H1 (cell line): ENCODE measurements at regions not wholly inside any gene's neighbourhood (a gene's known extent, or its start where the extent isn't known, plus 50 kb on each side); places are given as distances from the start of the nearest gene placed in this dataset.

Experiments used
- ATF2 ChIP-seq: IDR thresholded peaks from 2 replicates; pipeline ENCODE4 v1.6.1; 2012; ENCODE audit warnings: low read length, inconsistent platforms
- CBX8 ChIP-seq: fragments of 300-800, 300-1000 bp; sonication (generic); IDR thresholded peaks from 2 replicates; pipeline ENCODE4 v1.7.1; 2016; ENCODE audit warnings: low read depth, low read length, borderline replicate concordance
- JUN ChIP-seq: IDR thresholded peaks from 2 replicates; pipeline ENCODE4 v1.6.1; 2011; ENCODE audit warnings: low read depth, mild to moderate bottlenecking, improper control_type of control experiment, low read length
- MAFK ChIP-seq: IDR thresholded peaks from 2 replicates; pipeline ENCODE4 v1.6.1; 2012; ENCODE audit warnings: low read depth, mild to moderate bottlenecking, improper control_type of control experiment, low read length
- SIRT6 ChIP-seq: IDR thresholded peaks from one replicate; pipeline ENCODE4 v1.7.1; 2012; ENCODE audit warnings: low read length, inconsistent platforms
- SP2 ChIP-seq: IDR thresholded peaks from 2 replicates; pipeline ENCODE4 v1.6.1; 2012; ENCODE audit warnings: mild to moderate bottlenecking, low read length, inconsistent platforms
- SP4 ChIP-seq: IDR thresholded peaks from 2 replicates; pipeline ENCODE4 v1.6.1; 2012; ENCODE audit warnings: low read length, inconsistent platforms
- TAF7 ChIP-seq: optimal IDR thresholded peaks from 2 replicates; pipeline ENCODE3; 2011; ENCODE audit warnings: low read depth, mild to moderate bottlenecking, inconsistent platforms, low read length, moderate library complexity, borderline replicate concordance
- TBP ChIP-seq: IDR thresholded peaks from 2 replicates; pipeline ENCODE4 v1.6.1; 2011; ENCODE audit warnings: low read depth, low read length, improper control_type of control experiment
- TF ChIP-seq, protein P1 (sequence below): fragments of 300-600 bp; sonication (generic); IDR thresholded peaks from 2 replicates; pipeline ENCODE4 v1.7.1; 2012; ENCODE audit warnings: low read length, moderate library complexity, mild to moderate bottlenecking, inconsistent platforms; ENCODE audit not compliant: insufficient replicate concordance
- TF ChIP-seq, protein P2 (sequence below): IDR thresholded peaks from 2 replicates; pipeline ENCODE4 v1.6.1; 2012; ENCODE audit warnings: inconsistent platforms

GRCh38 chr2:53432936-53433335 is 334.7 kb upstream of the CHAC2 start (continued):
- TF ChIP-seq, protein P1, sequence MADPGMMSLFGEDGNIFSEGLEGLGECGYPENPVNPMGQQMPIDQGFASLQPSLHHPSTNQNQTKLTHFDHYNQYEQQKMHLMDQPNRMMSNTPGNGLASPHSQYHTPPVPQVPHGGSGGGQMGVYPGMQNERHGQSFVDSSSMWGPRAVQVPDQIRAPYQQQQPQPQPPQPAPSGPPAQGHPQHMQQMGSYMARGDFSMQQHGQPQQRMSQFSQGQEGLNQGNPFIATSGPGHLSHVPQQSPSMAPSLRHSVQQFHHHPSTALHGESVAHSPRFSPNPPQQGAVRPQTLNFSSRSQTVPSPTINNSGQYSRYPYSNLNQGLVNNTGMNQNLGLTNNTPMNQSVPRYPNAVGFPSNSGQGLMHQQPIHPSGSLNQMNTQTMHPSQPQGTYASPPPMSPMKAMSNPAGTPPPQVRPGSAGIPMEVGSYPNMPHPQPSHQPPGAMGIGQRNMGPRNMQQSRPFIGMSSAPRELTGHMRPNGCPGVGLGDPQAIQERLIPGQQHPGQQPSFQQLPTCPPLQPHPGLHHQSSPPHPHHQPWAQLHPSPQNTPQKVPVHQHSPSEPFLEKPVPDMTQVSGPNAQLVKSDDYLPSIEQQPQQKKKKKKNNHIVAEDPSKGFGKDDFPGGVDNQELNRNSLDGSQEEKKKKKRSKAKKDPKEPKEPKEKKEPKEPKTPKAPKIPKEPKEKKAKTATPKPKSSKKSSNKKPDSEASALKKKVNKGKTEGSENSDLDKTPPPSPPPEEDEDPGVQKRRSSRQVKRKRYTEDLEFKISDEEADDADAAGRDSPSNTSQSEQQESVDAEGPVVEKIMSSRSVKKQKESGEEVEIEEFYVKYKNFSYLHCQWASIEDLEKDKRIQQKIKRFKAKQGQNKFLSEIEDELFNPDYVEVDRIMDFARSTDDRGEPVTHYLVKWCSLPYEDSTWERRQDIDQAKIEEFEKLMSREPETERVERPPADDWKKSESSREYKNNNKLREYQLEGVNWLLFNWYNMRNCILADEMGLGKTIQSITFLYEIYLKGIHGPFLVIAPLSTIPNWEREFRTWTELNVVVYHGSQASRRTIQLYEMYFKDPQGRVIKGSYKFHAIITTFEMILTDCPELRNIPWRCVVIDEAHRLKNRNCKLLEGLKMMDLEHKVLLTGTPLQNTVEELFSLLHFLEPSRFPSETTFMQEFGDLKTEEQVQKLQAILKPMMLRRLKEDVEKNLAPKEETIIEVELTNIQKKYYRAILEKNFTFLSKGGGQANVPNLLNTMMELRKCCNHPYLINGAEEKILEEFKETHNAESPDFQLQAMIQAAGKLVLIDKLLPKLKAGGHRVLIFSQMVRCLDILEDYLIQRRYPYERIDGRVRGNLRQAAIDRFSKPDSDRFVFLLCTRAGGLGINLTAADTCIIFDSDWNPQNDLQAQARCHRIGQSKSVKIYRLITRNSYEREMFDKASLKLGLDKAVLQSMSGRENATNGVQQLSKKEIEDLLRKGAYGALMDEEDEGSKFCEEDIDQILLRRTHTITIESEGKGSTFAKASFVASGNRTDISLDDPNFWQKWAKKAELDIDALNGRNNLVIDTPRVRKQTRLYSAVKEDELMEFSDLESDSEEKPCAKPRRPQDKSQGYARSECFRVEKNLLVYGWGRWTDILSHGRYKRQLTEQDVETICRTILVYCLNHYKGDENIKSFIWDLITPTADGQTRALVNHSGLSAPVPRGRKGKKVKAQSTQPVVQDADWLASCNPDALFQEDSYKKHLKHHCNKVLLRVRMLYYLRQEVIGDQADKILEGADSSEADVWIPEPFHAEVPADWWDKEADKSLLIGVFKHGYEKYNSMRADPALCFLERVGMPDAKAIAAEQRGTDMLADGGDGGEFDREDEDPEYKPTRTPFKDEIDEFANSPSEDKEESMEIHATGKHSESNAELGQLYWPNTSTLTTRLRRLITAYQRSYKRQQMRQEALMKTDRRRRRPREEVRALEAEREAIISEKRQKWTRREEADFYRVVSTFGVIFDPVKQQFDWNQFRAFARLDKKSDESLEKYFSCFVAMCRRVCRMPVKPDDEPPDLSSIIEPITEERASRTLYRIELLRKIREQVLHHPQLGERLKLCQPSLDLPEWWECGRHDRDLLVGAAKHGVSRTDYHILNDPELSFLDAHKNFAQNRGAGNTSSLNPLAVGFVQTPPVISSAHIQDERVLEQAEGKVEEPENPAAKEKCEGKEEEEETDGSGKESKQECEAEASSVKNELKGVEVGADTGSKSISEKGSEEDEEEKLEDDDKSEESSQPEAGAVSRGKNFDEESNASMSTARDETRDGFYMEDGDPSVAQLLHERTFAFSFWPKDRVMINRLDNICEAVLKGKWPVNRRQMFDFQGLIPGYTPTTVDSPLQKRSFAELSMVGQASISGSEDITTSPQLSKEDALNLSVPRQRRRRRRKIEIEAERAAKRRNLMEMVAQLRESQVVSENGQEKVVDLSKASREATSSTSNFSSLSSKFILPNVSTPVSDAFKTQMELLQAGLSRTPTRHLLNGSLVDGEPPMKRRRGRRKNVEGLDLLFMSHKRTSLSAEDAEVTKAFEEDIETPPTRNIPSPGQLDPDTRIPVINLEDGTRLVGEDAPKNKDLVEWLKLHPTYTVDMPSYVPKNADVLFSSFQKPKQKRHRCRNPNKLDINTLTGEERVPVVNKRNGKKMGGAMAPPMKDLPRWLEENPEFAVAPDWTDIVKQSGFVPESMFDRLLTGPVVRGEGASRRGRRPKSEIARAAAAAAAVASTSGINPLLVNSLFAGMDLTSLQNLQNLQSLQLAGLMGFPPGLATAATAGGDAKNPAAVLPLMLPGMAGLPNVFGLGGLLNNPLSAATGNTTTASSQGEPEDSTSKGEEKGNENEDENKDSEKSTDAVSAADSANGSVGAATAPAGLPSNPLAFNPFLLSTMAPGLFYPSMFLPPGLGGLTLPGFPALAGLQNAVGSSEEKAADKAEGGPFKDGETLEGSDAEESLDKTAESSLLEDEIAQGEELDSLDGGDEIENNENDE: no peak
- TF ChIP-seq SP2 (no peak), MAFK (no peak), ATF2 (no peak), SIRT6 (no peak), CBX8 (no peak), TAF7 (no peak), TBP (no peak), JUN (no peak), SP4 (no peak)
- TF ChIP-seq, protein P2, sequence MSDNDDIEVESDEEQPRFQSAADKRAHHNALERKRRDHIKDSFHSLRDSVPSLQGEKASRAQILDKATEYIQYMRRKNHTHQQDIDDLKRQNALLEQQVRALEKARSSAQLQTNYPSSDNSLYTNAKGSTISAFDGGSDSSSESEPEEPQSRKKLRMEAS: no peak
